Stimulated activated naive CD8-positive, alpha-beta T cell treated with anti-CD3 and anti-CD28 coated beads, Interleukin-15, Interleukin-2, amounts not matched to agents 100 ng/mL and 50 ng/mL, for 24 hours (primary cell): ENCODE measurements at regions not wholly inside any gene's neighbourhood (a gene's known extent, or its start where the extent isn't known, plus 50 kb on each side); places are given as distances from the start of the nearest gene placed in this dataset.

Experiments
- H3K27ac Mint-ChIP-seq: one replicate; pipeline ENCODE4 v1.8.0; 2021; ENCODE audit warnings: mild to moderate bottlenecking, mixed read lengths
- H3K27me3 Mint-ChIP-seq: one replicate; pipeline ENCODE4 v1.8.0; 2021; ENCODE audit warnings: mixed read lengths
- H3K36me3 Mint-ChIP-seq: one replicate; pipeline ENCODE4 v1.8.0; 2021; ENCODE audit warnings: low read depth, mixed read lengths
- H3K4me1 Mint-ChIP-seq: one replicate; pipeline ENCODE4 v1.8.0; 2021; ENCODE audit warnings: low read depth, mixed read lengths
- H3K4me3 Mint-ChIP-seq: one replicate; pipeline ENCODE4 v1.8.0; 2021; ENCODE audit warnings: mild to moderate bottlenecking, mixed read lengths
- H3K9me3 Mint-ChIP-seq: one replicate; pipeline ENCODE4 v1.8.0; 2021; ENCODE audit warnings: mixed read lengths

DNA sequence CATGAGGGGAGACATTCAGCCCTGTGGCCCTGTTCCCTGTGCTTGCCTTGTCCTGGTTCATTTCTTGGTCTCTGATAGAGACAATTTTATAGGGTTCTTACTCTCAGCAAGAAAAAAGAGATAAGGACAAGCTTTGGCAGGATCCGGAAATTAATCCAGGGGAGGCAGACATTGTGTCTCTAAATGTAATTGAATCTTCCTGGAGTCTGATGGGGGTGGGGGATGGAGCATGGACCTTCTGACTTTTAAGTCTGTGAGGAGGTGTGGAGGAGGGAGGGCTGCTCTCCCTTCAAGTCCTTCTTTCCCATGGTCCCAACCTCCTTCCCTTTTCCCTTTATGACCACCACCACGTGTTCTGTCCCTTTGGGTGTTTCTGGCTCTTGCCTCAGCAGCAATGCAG, 512.7 kb downstream of the DHX35 start:
- H3K4me3 Mint-ChIP-seq = no peak overlapping the region
- H3K36me3 Mint-ChIP-seq = no peaks in the 10 kb centered on the region
- H3K27me3 Mint-ChIP-seq = peaks cover 7% of the 10 kb centered on the region
- H3K4me1 Mint-ChIP-seq = no peaks in the 10 kb centered on the region
- H3K9me3 Mint-ChIP-seq = no peaks in the 10 kb centered on the region
- no peak overlapping the region for H3K27ac Mint-ChIP-seq

GRCh38 chr20:39473536-39473935, 511.4 kb downstream of the DHX35 start:
- no peaks in the 10 kb centered on the region for H3K36me3 Mint-ChIP-seq
- peaks cover 7% of the 10 kb centered on the region for H3K27me3 Mint-ChIP-seq

DNA sequence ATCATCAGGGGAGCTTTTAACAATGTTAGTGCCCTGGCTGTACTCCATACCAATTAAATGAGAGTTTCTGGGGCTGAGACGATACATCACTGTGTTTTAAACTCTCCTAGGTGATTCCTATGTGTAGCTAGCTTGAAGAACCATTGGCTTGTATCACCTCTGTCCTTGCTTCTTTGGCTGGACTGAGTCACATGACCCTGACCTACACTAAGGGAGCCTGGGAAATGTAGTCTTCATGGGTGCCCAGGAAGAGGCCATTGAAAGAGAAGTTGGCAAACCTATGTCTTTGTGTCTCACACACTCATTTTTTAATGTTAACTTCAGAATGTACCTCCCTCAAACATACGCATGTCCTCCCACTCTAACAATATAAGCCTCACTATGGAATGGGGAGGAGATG, 506.6 kb downstream of the DHX35 start:
- Mint-ChIP-seq H3K27ac (no peak overlapping the region), H3K4me1 (no peaks in the 10 kb centered on the region), H3K36me3 (no peaks in the 10 kb centered on the region), H3K4me3 (no peak overlapping the region), H3K27me3 (no peaks in the 10 kb centered on the region), H3K9me3 (peaks cover 4% of the 10 kb centered on the region)

More at GRCh38 chr20:39473536-39473935, 511.4 kb downstream of the DHX35 start:
- Mint-ChIP-seq H3K9me3 (peaks cover 4% of the 10 kb centered on the region), H3K27ac (no peak overlapping the region), H3K4me1 (no peaks in the 10 kb centered on the region), H3K4me3 (no peak overlapping the region)

- no peak overlapping the region for H3K27ac Mint-ChIP-seq
- H3K4me3 Mint-ChIP-seq = no peak overlapping the region
- no peaks in the 10 kb centered on the region for H3K4me1 Mint-ChIP-seq
- peaks cover 4% of the 10 kb centered on the region for H3K27me3 Mint-ChIP-seq
- H3K9me3 Mint-ChIP-seq = peaks cover 3% of the 10 kb centered on the region
- H3K36me3 Mint-ChIP-seq = no peaks in the 10 kb centered on the region
Measured at GRCh38 chr20:39464238-39464637, 502.1 kb downstream of the DHX35 start.

DNA sequence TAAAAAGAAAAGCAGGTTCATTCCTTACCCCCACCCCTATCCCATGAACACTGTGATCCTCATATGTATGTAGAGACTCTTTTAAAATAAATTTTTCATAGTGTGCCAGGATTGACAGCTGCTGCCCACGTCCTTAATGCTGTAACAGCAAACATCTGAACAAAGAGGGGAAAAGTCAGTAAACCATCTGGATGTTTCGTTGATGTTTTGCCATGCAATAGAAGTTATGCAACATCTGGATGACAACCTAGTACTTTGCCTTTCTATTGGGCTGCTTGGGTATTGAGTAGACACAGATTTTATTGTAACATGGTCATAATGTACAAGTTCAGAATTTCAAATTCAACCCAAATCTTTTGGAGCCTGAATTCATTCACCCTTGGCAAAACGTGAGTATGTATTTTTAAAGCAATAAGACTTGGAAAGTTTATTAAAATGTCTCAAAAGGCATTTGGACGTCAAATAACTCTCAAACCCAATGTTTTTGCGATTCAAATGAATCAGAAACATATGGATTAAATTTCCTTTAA, 500.3 kb downstream of the DHX35 start:
- H3K36me3 Mint-ChIP-seq = no peaks in the 10 kb centered on the region
- H3K9me3 Mint-ChIP-seq = no peaks in the 10 kb centered on the region
- H3K27me3 Mint-ChIP-seq = peaks cover 4% of the 10 kb centered on the region
- H3K4me3 Mint-ChIP-seq = no peak overlapping the region
- H3K27ac Mint-ChIP-seq = no peak overlapping the region
- H3K4me1 Mint-ChIP-seq = no peaks in the 10 kb centered on the region

DNA sequence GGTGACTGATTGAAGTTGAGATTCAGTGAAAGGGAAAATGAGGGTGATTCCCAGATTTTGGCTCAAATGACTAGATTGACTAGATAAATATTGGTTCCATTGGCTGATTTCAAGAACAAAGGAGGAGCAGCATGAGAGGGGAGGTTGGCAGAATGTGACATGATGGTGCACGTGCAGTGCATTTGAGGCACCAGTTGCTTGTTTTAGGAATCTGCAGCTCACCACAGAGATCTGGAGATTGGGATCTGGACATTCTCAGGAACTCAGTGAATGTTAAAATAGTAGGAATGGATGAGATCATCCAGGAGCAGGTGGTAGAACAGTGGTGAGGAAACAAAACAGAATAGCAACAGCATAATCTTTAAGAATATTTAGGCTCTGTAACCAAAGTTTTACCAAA, 496.3 kb downstream of the DHX35 start:
- no peaks in the 10 kb centered on the region for H3K9me3 Mint-ChIP-seq
- H3K4me1 Mint-ChIP-seq = no peaks in the 10 kb centered on the region
- H3K4me3 Mint-ChIP-seq = no peak overlapping the region
- H3K36me3 Mint-ChIP-seq = no peaks in the 10 kb centered on the region
- H3K27me3 Mint-ChIP-seq = peaks cover 4% of the 10 kb centered on the region
- H3K27ac Mint-ChIP-seq = no peak overlapping the region

GRCh38 chr20:39453890-39454289, 491.7 kb downstream of the DHX35 start:
- Mint-ChIP-seq H3K4me1 (no peaks in the 10 kb centered on the region), H3K27me3 (no peaks in the 10 kb centered on the region), H3K4me3 (no peak overlapping the region), H3K27ac (no peak overlapping the region), H3K9me3 (peaks cover 3% of the 10 kb centered on the region), H3K36me3 (no peaks in the 10 kb centered on the region)

DNA sequence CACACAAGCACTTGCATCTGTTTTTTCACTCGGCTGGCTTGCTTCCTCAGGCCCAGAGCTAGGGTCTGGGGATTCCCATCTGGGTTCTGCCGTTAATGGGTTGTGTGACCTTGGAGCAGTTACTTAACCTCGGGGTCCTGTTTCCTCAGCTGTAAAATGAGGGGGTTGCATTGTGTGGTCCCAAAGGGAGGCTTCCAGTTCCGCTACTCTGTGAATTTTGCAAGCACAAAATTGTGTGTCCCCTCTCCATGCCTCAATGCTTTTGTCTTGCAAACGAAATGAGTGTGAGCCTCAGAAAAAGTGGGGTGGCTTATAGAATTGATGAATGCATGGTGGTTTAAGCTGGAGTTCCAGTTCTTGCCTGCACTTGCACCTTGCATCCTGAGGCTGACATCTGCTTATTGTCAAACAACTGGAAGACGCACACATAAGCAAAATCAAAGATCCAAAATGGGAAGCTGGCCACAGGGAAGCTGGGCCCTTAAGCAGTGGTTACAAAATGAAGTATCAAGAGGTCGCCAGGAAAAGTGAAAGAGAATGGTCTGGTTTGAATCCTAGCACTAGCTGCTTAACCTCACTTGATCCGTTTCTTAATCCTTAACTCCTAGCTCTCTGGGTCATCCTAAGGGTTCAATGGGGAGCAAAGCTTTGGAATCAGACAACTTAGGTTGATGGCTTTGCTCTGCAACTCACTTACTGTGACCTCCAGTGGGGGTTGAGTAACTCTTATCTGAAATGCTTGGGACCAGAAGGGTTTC, 490.6 kb downstream of the DHX35 start:
- peaks cover 3% of the 10 kb centered on the region for H3K27me3 Mint-ChIP-seq
- no peak overlapping the region for H3K27ac Mint-ChIP-seq
- H3K4me1 Mint-ChIP-seq = no peaks in the 10 kb centered on the region
- H3K36me3 Mint-ChIP-seq = no peaks in the 10 kb centered on the region
- peaks cover 3% of the 10 kb centered on the region for H3K9me3 Mint-ChIP-seq
- no peak overlapping the region for H3K4me3 Mint-ChIP-seq

DNA sequence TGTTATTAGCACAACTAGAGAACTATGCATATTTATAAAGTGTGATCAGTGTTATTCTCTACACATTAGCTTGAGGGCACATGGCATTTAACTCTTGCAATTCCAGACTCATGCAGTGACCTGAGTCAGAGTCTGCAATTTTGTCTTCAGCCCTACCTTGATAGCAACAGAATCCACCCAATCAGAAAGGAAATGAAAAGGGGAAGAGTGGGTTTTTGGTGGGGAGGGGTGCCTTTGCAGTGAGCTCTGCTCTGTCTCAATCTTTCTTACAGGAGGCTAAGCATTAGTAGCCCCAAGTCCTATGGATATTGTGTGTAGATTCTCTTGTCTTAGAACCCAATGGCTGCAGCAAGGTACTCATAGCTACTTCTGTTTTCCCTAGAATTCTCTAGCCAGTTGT, 489.2 kb downstream of the DHX35 start:
- Mint-ChIP-seq H3K27me3 (peaks cover 7% of the 10 kb centered on the region), H3K4me1 (no peaks in the 10 kb centered on the region), H3K9me3 (peaks cover 8% of the 10 kb centered on the region), H3K27ac (no peak overlapping the region), H3K4me3 (no peak overlapping the region), H3K36me3 (no peaks in the 10 kb centered on the region)

GRCh38 chr20:39446397-39446796, 484.3 kb downstream of the DHX35 start:
- H3K36me3 Mint-ChIP-seq = no peaks in the 10 kb centered on the region
- no peak overlapping the region for H3K27ac Mint-ChIP-seq
- peaks cover 7% of the 10 kb centered on the region for H3K27me3 Mint-ChIP-seq
- peaks cover 8% of the 10 kb centered on the region for H3K9me3 Mint-ChIP-seq
- no peak overlapping the region for H3K4me3 Mint-ChIP-seq
- H3K4me1 Mint-ChIP-seq = no peaks in the 10 kb centered on the region

DNA sequence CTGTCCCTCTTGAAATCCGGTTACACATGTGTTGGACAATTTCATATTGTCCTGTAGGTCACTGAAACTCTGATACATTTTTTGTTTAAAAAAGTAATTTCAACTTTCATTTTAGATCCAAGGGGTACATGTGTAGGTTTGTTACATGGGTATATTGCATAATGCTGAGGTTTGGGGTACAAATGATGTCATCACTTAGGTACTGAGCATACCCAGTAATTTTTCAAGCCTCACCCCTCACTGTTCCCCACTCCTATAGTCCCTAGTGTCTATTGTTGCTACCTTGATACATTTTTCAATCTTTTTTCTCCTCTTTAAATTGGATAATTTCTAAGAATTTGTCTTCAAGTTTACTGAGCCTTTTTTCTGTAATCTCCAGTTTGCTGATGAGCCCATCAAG, 483.0 kb downstream of the DHX35 start:
- peaks cover 8% of the 10 kb centered on the region for H3K9me3 Mint-ChIP-seq
- no peaks in the 10 kb centered on the region for H3K36me3 Mint-ChIP-seq
- H3K4me3 Mint-ChIP-seq = no peak overlapping the region
- H3K27me3 Mint-ChIP-seq = peaks cover 7% of the 10 kb centered on the region
- no peak overlapping the region for H3K27ac Mint-ChIP-seq
- no peaks in the 10 kb centered on the region for H3K4me1 Mint-ChIP-seq

- H3K36me3 Mint-ChIP-seq = no peaks in the 10 kb centered on the region
- H3K27ac Mint-ChIP-seq = no peak overlapping the region
- H3K27me3 Mint-ChIP-seq = no peaks in the 10 kb centered on the region
- H3K4me1 Mint-ChIP-seq = no peaks in the 10 kb centered on the region
- no peaks in the 10 kb centered on the region for H3K9me3 Mint-ChIP-seq
- no peak overlapping the region for H3K4me3 Mint-ChIP-seq
Measured at GRCh38 chr20:39433466-39433865, 471.3 kb downstream of the DHX35 start.

DNA sequence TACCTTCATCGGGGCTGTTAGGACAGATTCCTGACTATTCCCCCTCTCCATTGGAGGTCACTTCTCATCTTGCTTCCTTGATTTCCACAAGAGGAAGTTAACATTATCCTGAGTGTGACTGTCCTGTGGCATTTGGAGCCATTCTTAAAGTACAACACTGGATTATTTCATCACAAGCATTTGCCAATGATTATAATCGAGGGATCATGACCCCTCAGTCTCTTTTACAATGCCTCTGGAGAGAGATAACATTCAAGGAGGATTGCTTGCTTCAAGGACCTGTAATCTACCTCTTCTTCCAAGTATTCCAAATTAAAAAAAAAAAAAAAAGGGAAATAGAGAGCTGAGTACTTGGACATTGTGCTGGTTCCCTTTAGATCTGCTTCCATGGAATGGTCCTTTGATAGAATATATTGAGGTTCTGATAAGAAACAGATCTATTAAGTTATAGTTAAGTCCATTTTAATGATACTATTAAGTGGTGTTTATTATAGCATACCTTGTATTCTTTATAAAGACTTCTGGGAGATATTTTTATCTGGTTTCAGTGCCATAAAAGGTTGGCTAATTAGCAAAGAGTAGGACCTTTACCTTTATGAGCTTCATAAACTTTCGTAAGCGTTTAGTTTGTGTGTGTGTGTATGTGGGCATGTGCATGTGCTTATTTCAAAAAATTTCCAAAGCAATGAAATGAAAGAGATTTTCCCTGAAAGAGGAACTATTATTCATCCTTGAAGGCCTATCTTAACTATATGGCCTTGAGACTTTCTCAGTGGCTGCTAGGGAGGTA, 469.1 kb downstream of the DHX35 start:
- Mint-ChIP-seq H3K27me3 (no peaks in the 10 kb centered on the region), H3K4me3 (no peak overlapping the region), H3K36me3 (no peaks in the 10 kb centered on the region), H3K9me3 (no peaks in the 10 kb centered on the region), H3K4me1 (no peaks in the 10 kb centered on the region), H3K27ac (no peak overlapping the region)

DNA sequence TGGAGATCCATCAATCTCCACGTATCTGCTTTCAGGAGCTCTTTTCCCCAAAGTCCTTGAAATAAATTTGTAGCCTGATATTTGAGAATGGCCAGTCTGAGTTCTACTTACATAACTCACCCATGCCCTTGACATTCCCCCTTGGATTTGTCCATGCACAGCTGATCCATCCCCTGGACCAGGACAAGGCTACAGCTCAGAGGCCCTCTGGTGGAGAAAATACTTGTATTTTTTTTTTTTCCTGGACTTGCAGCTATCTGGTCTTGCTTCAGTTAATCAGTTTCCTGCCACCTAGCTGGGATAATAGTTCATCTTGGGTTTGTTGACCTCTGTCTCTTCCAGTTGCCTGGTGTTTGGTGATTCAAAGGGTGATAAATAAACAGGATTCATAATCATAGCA, 467.6 kb downstream of the DHX35 start:
- Mint-ChIP-seq H3K27me3 (no peaks in the 10 kb centered on the region), H3K27ac (no peak overlapping the region), H3K4me3 (no peak overlapping the region), H3K9me3 (no peaks in the 10 kb centered on the region), H3K4me1 (no peaks in the 10 kb centered on the region), H3K36me3 (no peaks in the 10 kb centered on the region)

GRCh38 chr20:39424962-39425678, 463.0 kb downstream of the DHX35 start:
- Mint-ChIP-seq H3K9me3 (no peaks in the 10 kb centered on the region), H3K4me3 (no peak overlapping the region), H3K27ac (no peak overlapping the region), H3K36me3 (no peaks in the 10 kb centered on the region), H3K27me3 (no peaks in the 10 kb centered on the region), H3K4me1 (no peaks in the 10 kb centered on the region)
